Activated naive CD4-positive, alpha-beta T cell treated with anti-CD3 and anti-CD28 coated beads, Interleukin-2, amount 10 ng/mL, durations not matched to agents 7 days and 5 days (primary cell): ENCODE measurements at regions not wholly inside any gene's neighbourhood (a gene's known extent, or its start where the extent isn't known, plus 50 kb on each side); places are given as distances from the start of the nearest gene placed in this dataset.

Source experiments
- CTCF ChIA-PET: fragments of 350-600 bp; sonication (Branson Sonifier 250); formaldehyde crosslinking; loops from one replicate; lab custom pipeline; 2021; ENCODE audit warnings: antibody characterized with exemption; lab: Charles Lee
- DNase-seq: peaks from one replicate; pipeline ENCODE4 v3.0.0-alpha.2; 2020
- H3K27ac Mint-ChIP-seq: one replicate; pipeline ENCODE4 v1.8.0; 2021; ENCODE audit warnings: mild to moderate bottlenecking, moderate library complexity, mixed read lengths
- H3K27me3 Mint-ChIP-seq: one replicate; pipeline ENCODE4 v1.8.0; 2021; ENCODE audit warnings: mild to moderate bottlenecking, mixed read lengths
- H3K36me3 Mint-ChIP-seq: one replicate; pipeline ENCODE4 v1.8.0; 2021; ENCODE audit warnings: mixed read lengths
- H3K4me1 Mint-ChIP-seq: one replicate; pipeline ENCODE4 v1.8.0; 2021; ENCODE audit warnings: mixed read lengths
- H3K4me3 Mint-ChIP-seq: one replicate; pipeline ENCODE4 v1.8.0; 2021; ENCODE audit warnings: mild to moderate bottlenecking, moderate library complexity, mixed read lengths
- H3K9me3 Mint-ChIP-seq: one replicate; pipeline ENCODE4 v1.8.0; 2021; ENCODE audit warnings: mixed read lengths

DNA sequence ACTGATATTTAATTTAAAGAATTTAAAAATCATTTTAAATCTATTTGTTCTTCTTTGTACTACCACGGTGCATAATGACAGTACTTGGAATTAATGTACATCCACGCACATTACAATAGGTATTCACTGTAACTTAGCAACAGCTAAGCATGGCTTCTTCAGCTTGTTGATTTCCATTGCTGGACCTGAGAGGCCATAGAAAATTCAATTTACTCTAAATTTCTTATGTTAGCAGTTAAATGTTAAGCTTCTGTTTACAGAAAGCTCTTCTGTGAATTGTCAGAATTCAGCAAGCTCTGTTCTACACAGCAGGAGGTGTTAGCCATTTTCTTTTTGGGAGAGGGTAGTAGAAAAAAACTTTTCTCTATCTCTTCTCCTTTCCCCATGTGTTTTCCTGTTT lies 1149.3 kb upstream of the CDH2 start:
- CTCF ChIA-PET: no interaction called here
- H3K4me3 Mint-ChIP-seq: no peak overlapping the region
- no peaks in the 10 kb centered on the region for H3K27me3 Mint-ChIP-seq
- H3K36me3 Mint-ChIP-seq: no peaks in the 10 kb centered on the region
- DNase-seq: no peak
- peaks cover 13% of the 10 kb centered on the region for H3K9me3 Mint-ChIP-seq
- H3K4me1 Mint-ChIP-seq: no peaks in the 10 kb centered on the region
- no peak overlapping the region for H3K27ac Mint-ChIP-seq

DNA sequence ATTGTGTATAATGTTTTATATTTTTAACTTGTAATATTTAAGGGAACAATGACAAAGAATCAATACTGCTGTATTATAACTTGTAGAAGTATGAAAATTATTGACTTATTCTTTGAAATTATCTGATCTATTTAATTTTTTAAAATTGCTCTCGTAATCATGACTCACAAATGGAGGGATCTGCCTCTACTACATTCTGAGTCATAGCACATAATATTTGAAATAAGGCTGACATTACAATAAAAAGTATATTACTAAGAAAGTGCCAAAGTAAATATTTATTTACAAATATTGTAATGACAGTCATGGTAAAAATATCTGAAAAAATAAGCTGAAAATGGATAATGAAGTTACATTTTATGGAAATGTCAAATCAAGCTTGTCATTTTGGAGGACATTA lies 1144.6 kb upstream of the CDH2 start:
- no peaks in the 10 kb centered on the region for H3K4me1 Mint-ChIP-seq
- DNase-seq: no peak
- no peaks in the 10 kb centered on the region for H3K36me3 Mint-ChIP-seq
- H3K27ac Mint-ChIP-seq: no peak overlapping the region
- H3K9me3 Mint-ChIP-seq: peaks cover 14% of the 10 kb centered on the region
- no peak overlapping the region for H3K4me3 Mint-ChIP-seq
- CTCF ChIA-PET: no interaction called here
- no peaks in the 10 kb centered on the region for H3K27me3 Mint-ChIP-seq

DNA sequence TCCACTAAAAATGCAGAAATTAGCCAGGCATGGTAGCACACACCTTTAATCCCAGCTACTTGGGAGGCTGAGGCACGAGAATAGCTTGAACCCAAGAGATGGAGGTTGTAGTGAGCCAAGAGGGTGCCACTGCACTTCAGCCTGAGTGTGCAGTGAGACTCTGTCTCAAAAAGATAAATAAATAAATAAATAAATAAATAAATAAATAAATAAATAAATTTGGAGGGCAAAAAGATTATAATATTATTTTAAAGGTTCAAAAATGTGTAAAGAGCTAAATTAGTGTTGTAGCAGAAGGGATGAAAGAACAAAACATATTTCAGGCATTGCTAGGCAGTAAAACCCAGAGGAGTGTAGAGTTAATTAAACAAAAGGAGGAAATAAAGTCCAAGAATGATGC lies 1136.4 kb upstream of the CDH2 start:
- DNase-seq: no peak
- no peaks in the 10 kb centered on the region for H3K27me3 Mint-ChIP-seq
- H3K9me3 Mint-ChIP-seq: peaks cover 5% of the 10 kb centered on the region
- H3K4me3 Mint-ChIP-seq: no peak overlapping the region
- no peaks in the 10 kb centered on the region for H3K36me3 Mint-ChIP-seq
- H3K4me1 Mint-ChIP-seq: no peaks in the 10 kb centered on the region
- H3K27ac Mint-ChIP-seq: no peak overlapping the region
- CTCF ChIA-PET: no interaction called here

DNA sequence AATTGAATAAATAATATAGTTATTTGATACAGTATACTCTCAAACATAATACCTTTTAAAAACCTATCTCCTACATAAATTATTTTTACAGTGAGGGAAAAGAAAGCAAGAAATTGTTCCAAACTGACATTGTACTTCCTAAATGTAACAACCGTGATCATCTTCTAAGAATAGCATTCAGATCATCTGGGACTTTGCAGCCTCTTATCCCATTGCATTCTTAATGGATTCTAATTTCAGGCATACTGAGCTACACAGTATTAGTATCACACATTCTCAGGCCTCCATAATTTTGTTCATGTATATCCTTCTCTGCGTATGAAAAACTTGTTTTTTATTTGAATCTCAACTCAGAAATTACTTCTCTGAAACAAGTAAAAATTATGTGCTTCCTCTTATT lies 1134.7 kb upstream of the CDH2 start:
- CTCF ChIA-PET: no interaction called here
- no peaks in the 10 kb centered on the region for H3K36me3 Mint-ChIP-seq
- no peaks in the 10 kb centered on the region for H3K27me3 Mint-ChIP-seq
- H3K9me3 Mint-ChIP-seq: peaks cover 5% of the 10 kb centered on the region
- no peak overlapping the region for H3K4me3 Mint-ChIP-seq
- H3K27ac Mint-ChIP-seq: no peak overlapping the region
- DNase-seq: no peak
- H3K4me1 Mint-ChIP-seq: no peaks in the 10 kb centered on the region

DNA sequence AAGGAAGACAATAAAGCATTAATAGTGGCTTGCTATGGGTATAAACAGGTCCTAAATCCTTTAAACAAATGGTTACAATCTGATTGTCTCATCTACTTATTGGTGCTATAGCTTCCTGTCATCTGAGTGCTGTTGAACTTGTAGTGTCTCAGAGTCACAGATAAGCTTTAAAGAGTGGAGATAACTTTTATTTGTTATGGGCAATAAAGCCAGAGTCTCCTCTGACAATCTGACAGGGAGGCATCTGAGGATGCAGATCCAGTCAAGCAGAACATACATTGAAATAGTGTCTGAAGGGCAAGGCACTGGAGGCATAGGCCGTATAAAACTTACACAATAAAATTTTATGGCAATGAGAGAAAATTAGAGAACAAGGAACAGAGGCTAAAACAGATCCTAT lies 1132.4 kb upstream of the CDH2 start:
- Mint-ChIP-seq H3K27me3 (no peaks in the 10 kb centered on the region), H3K27ac (no peak overlapping the region), H3K36me3 (no peaks in the 10 kb centered on the region), H3K4me3 (no peak overlapping the region), H3K9me3 (peaks cover 10% of the 10 kb centered on the region), H3K4me1 (no peaks in the 10 kb centered on the region)
- DNase-seq: no peak
- CTCF ChIA-PET: no interaction called here

DNA sequence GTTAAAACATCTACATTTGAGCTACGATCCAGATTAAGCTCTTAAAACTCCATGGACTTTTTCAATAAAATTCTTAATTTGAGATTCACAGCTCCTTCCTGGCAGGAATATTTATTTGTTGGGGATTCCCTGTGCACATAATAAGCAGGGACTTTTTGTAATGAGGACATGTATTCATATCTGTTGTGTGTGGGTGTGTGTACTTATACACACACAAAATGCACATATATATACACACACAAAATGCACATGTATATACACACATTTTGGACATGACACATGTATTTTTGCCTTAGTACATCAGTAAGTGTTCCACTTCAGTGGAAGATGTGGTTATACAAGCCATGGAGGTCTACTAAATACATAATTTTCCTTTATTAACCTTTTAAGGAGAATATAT lies 1131.1 kb upstream of the CDH2 start:
- H3K36me3 Mint-ChIP-seq: no peaks in the 10 kb centered on the region
- H3K27ac Mint-ChIP-seq: no peak overlapping the region
- no peaks in the 10 kb centered on the region for H3K27me3 Mint-ChIP-seq
- DNase-seq: no peak
- H3K4me3 Mint-ChIP-seq: no peak overlapping the region
- CTCF ChIA-PET: no interaction called here
- H3K4me1 Mint-ChIP-seq: no peaks in the 10 kb centered on the region
- peaks cover 14% of the 10 kb centered on the region for H3K9me3 Mint-ChIP-seq

DNA sequence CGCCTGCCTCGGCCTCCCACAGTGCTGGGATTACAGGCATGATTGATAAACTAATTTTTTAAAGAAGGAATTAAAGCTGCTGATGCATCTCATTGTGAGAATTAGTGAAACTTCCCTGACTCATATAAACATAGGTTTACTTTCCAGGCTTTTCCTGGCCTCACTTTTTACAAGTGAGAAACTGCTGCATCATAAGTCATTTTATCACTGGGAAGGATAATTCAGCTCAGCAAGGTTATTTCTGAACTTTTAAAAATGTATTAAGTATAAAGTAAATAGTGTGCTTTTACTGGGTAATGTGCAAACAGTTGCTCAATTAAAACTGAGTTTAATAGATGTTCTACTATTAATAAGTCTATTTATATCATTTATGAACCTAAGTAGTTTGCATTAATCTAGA lies 1130.3 kb upstream of the CDH2 start:
- H3K4me1 Mint-ChIP-seq: no peaks in the 10 kb centered on the region
- no peak overlapping the region for H3K27ac Mint-ChIP-seq
- CTCF ChIA-PET: no interaction called here
- DNase-seq: no peak
- peaks cover 15% of the 10 kb centered on the region for H3K9me3 Mint-ChIP-seq
- H3K27me3 Mint-ChIP-seq: no peaks in the 10 kb centered on the region
- H3K4me3 Mint-ChIP-seq: no peak overlapping the region
- H3K36me3 Mint-ChIP-seq: no peaks in the 10 kb centered on the region

DNA sequence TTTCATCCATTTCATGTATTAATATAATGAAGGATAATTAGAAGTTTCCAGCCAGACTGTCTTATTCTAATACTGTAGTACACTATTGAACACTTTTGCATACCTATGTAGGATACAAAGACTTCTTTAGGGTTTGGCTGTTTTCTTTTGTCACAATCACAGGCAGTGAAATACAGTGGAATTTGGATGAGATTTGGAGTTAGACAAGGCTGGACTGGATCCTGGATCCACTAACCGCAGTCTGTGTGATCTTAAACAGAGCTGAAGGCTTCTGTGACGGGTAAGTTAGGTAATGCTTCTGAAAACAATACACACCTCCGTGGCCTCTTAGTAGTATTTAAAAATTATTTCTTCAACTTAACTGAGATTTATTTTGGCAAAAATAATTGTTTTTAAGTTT lies 1128.6 kb upstream of the CDH2 start:
- DNase-seq: no peak
- H3K4me1 Mint-ChIP-seq: no peaks in the 10 kb centered on the region
- CTCF ChIA-PET: no interaction called here
- H3K36me3 Mint-ChIP-seq: no peaks in the 10 kb centered on the region
- H3K27me3 Mint-ChIP-seq: no peaks in the 10 kb centered on the region
- peaks cover 15% of the 10 kb centered on the region for H3K9me3 Mint-ChIP-seq
- H3K4me3 Mint-ChIP-seq: no peak overlapping the region
- H3K27ac Mint-ChIP-seq: no peak overlapping the region

DNA sequence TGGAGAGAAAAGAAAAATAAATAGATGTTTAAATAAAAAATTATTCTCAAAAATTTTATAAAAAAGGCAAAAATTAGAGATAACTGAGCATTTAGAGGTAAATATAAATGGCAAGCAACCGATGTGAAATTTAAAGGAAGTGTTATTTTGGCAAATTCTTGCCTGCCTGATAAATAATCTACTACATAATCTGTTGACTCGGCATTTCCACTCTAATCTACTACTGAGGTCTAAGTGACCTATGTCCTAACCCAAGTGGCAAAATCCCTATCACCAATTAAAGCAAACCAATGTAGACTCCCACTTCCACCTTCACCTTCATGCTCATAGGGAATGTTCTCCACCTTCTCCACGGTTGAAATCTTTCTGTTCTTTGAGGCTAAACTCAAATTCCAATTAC lies 1124.1 kb upstream of the CDH2 start:
- Mint-ChIP-seq H3K27me3 (no peaks in the 10 kb centered on the region), H3K27ac (no peak overlapping the region), H3K36me3 (no peaks in the 10 kb centered on the region), H3K9me3 (peaks cover 24% of the 10 kb centered on the region), H3K4me3 (no peak overlapping the region), H3K4me1 (no peaks in the 10 kb centered on the region)
- no peak for DNase-seq
- CTCF ChIA-PET: no interaction called here

DNA sequence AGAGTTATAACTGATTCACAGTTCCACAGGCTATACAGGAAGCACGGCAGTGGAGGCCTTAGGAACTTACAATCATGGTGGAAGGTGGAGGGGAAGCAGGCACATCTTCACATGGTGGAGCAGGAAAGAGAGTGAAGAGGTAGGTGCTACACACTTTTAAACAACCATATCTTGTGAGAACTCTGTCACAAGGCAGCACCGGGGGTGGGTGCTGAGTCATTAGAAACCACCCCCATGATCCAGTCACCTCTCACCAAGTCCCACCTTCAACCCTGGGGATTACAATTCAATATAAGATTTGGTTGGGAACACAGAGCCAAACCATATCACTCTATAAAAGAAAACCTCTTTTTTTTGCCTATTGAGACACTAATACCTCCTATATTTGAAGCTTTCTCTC lies 1108.5 kb upstream of the CDH2 start:
- H3K36me3 Mint-ChIP-seq: no peaks in the 10 kb centered on the region
- H3K27me3 Mint-ChIP-seq: no peaks in the 10 kb centered on the region
- no peak for DNase-seq
- H3K4me1 Mint-ChIP-seq: no peaks in the 10 kb centered on the region
- no peak overlapping the region for H3K4me3 Mint-ChIP-seq
- no peak overlapping the region for H3K27ac Mint-ChIP-seq
- CTCF ChIA-PET: no interaction called here
- H3K9me3 Mint-ChIP-seq: peaks cover 25% of the 10 kb centered on the region

DNA sequence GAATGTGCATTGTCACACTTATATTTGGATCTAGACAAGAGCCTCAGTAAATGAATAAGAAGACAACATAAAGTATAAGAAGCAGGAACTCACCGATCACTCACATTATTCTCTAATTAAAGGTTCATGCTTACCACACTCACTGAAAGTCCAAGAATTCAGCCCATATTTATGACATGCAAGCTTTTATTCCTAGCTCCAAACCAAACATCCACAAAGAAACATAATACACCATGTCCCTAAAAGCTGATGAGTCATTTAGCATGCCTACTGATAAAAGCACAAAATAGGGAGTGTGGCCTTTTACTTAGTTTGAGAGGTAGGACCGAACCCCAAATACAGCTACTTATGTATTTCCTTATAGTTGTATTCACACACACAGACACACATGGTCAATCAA lies 1094.6 kb upstream of the CDH2 start:
- no peak for DNase-seq
- H3K27me3 Mint-ChIP-seq: no peaks in the 10 kb centered on the region
- no peak overlapping the region for H3K27ac Mint-ChIP-seq
- H3K9me3 Mint-ChIP-seq: peaks cover 5% of the 10 kb centered on the region
- no peak overlapping the region for H3K4me3 Mint-ChIP-seq
- no peaks in the 10 kb centered on the region for H3K36me3 Mint-ChIP-seq
- CTCF ChIA-PET: no interaction called here
- H3K4me1 Mint-ChIP-seq: no peaks in the 10 kb centered on the region

DNA sequence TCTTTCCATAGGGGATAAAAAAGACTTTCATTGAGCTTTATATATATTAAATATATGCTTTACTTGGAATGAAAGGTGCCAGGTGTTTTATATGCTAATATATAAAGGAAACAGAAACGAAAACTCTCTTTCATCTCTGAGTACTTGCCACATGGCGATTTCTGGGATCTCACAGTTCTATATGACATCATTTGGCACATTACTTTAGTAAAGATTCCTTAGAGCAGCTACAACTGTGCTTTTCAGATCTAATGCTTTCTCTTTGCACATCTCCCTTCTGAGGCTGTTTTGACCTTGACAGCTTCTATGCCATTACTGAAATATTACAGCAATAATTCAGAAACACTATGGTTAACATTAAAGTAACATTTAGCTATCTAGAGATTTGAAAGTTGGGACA lies 1082.9 kb upstream of the CDH2 start:
- no peak for DNase-seq
- peaks cover 21% of the 10 kb centered on the region for H3K9me3 Mint-ChIP-seq
- H3K4me1 Mint-ChIP-seq: no peaks in the 10 kb centered on the region
- H3K4me3 Mint-ChIP-seq: no peak overlapping the region
- CTCF ChIA-PET: no interaction called here
- no peaks in the 10 kb centered on the region for H3K27me3 Mint-ChIP-seq
- H3K27ac Mint-ChIP-seq: no peak overlapping the region
- H3K36me3 Mint-ChIP-seq: no peaks in the 10 kb centered on the region

DNA sequence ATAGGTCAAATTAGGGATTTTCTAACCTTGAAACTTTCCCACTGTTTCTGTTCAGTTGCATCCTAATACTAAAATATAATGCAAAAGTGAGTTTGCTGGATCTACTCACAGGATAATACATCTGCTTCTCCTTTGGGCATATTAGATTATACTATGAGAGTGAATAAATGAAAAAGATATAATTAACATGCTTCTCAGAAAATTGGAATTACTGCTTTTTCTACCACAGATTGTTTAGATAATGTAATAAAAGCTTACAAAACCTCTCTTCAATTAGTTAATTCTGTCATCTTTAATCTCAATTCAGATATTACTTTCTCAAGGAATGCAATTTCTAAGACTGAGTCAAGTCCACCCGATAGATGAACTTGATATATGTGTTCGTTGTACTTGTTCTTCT lies 1077.2 kb upstream of the CDH2 start:
- no peak for DNase-seq
- Mint-ChIP-seq H3K27ac (no peak overlapping the region), H3K4me3 (no peak overlapping the region), H3K36me3 (no peaks in the 10 kb centered on the region), H3K4me1 (no peaks in the 10 kb centered on the region), H3K9me3 (peaks cover 8% of the 10 kb centered on the region), H3K27me3 (no peaks in the 10 kb centered on the region)
- CTCF ChIA-PET: no interaction called here

DNA sequence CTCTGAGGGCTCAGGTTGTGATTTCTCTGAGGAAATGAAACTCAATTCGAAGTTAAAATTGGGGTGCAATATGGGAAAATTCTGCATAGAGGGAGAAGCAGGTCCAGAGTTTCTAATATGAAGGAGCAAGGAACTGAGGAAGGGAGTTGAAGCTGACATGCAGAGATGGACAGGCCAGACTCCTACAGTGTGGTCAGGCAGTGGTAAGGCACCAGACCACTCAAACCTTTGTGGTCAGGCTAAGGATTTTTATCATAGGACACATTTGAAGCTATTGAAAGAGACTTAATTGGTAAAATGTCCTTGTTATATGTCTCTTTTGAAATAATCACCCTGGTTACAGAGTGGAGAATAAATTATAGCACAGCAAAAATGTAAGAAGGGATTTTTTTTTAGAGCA lies 1074.8 kb upstream of the CDH2 start:
- CTCF ChIA-PET: no interaction called here
- Mint-ChIP-seq H3K9me3 (peaks cover 12% of the 10 kb centered on the region), H3K4me3 (no peak overlapping the region), H3K4me1 (no peaks in the 10 kb centered on the region), H3K36me3 (no peaks in the 10 kb centered on the region), H3K27ac (no peak overlapping the region), H3K27me3 (no peaks in the 10 kb centered on the region)
- DNase-seq: no peak

DNA sequence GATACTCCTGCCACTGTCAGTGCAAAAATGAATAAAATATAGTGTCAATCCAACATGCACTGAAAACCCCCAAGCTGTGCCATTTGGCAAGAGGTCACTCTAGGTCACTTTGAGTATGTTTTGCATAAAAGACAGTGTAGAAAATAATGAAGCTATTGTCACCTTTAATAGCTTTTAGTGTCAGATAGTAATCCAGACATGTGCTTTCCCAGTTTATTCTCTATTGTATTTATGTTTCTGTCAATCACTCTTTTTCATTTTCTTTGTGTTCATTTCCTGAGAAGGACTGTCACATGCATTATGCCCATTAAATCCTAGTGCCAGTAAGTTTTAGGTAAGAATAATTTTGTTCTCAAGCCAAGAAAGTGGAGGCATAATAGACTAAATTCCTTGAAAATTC lies 1073.9 kb upstream of the CDH2 start:
- no peaks in the 10 kb centered on the region for H3K36me3 Mint-ChIP-seq
- CTCF ChIA-PET: no interaction called here
- H3K9me3 Mint-ChIP-seq: peaks cover 12% of the 10 kb centered on the region
- H3K4me1 Mint-ChIP-seq: no peaks in the 10 kb centered on the region
- no peak for DNase-seq
- no peak overlapping the region for H3K4me3 Mint-ChIP-seq
- H3K27ac Mint-ChIP-seq: no peak overlapping the region
- no peaks in the 10 kb centered on the region for H3K27me3 Mint-ChIP-seq

DNA sequence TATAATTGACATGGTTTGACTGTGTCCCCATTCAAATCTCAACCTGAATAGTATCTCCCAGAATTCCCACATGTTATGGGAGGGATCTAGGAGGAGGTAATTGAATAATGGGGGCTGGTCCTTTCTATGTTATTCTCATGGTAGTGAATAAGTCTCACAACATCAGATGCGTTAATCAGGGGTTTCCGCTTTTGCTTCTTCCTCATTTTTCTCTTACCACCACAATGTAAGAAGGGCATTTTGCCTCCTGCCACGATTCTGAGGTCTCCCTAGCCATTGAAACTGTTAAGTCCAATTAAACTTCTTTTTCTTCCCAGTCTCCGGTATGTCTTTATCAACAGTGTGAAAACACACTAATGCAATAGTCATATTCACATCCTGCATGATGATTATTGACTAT lies 1073.3 kb upstream of the CDH2 start:
- Mint-ChIP-seq H3K27ac (no peak overlapping the region), H3K27me3 (no peaks in the 10 kb centered on the region), H3K9me3 (peaks cover 15% of the 10 kb centered on the region), H3K4me1 (no peaks in the 10 kb centered on the region), H3K36me3 (no peaks in the 10 kb centered on the region), H3K4me3 (no peak overlapping the region)
- CTCF ChIA-PET: no interaction called here
- no peak for DNase-seq
